Natural killer cell (primary cell): ENCODE measurements at regions not wholly inside any gene's neighbourhood (a gene's known extent, or its start where the extent isn't known, plus 50 kb on each side); places are given as distances from the start of the nearest gene placed in this dataset.

Experiments used
- ATAC-seq, 3 donors: fragments of 150-1000 bp in 2 of 3; fragments of 200-7000 bp in 1 of 3; cut with Tn5 transposase; 1 replicate in 1 of 3; 2 replicates in 2 of 3; pipeline ENCODE4 v1.10.0; 2021; ENCODE audit warnings: mild to moderate bottlenecking in 2 of 3, moderate library complexity in 2 of 3
- DNase-seq, 2 donors: peaks; one replicate each; pipeline versions ENCODE4 v3.0.0 to v3.0.0-alpha.2; 2013 to 2021; ENCODE audit warnings: mixed read lengths in 1 of 2
- H3K27ac ChIP-seq: one replicate; pipeline ENCODE4 v1.5.1; 2013; ENCODE audit warnings: mild to moderate bottlenecking, low read length
- H3K27me3 ChIP-seq: one replicate; pipeline ENCODE4 v1.6.1; 2013; ENCODE audit warnings: low read length; ENCODE audit not compliant: control insufficient read depth, insufficient read depth
- H3K36me3 ChIP-seq: one replicate; pipeline ENCODE4 v1.6.1; 2013; ENCODE audit warnings: low read length; ENCODE audit not compliant: control insufficient read depth, insufficient read depth
- H3K4me1 ChIP-seq: one replicate; pipeline ENCODE4 v1.6.1; 2013; ENCODE audit warnings: low read length; ENCODE audit not compliant: control insufficient read depth, insufficient read depth
- H3K4me3 ChIP-seq: one replicate; pipeline ENCODE4 v1.5.1; 2013; ENCODE audit warnings: low read length
- H3K9me3 ChIP-seq: one replicate; pipeline ENCODE4 v1.6.1; 2013; ENCODE audit warnings: low read length; ENCODE audit not compliant: control insufficient read depth, insufficient read depth
- H3K27ac Mint-ChIP-seq, 2 donors: one replicate each; pipeline ENCODE4 v1.8.0; 2022; ENCODE audit warnings: mild to moderate bottlenecking in 2 of 2, mixed read lengths in 2 of 2, moderate library complexity in 1 of 2
- H3K27me3 Mint-ChIP-seq, 2 donors: one replicate each; pipeline ENCODE4 v1.8.0; 2022; ENCODE audit warnings: low read depth in 2 of 2, mixed read lengths in 2 of 2
- H3K36me3 Mint-ChIP-seq: one replicate; pipeline ENCODE4 v1.8.0; 2022; ENCODE audit warnings: mixed read lengths
- H3K4me1 Mint-ChIP-seq, 2 donors: one replicate each; pipeline ENCODE4 v1.8.0; 2022; ENCODE audit warnings: mixed read lengths in 2 of 2
- H3K4me3 Mint-ChIP-seq: one replicate; pipeline ENCODE4 v1.8.0; 2022; ENCODE audit warnings: mild to moderate bottlenecking, moderate library complexity, mixed read lengths
- H3K9me3 Mint-ChIP-seq, 2 donors: one replicate each; pipeline ENCODE4 v1.8.0; 2022; ENCODE audit warnings: mixed read lengths in 2 of 2
- CTCF ChIP-seq: fragments of 200-600 bp; IDR thresholded peaks from one replicate; pipeline ENCODE4 v1.8.0; 2022; ENCODE audit warnings: antibody characterized with exemption
- WGBS: methylation state at CpG from one replicate; pipeline ENCODE4 v1.1.7; 2013; ENCODE audit warnings: missing lambda C conversion rate; ENCODE audit not compliant: insufficient coverage; 5-methylcytosine and 5-hydroxymethylcytosine counted together
- intact Hi-C: fragments of 100-400 bp; cut with micrococcal nuclease; formaldehyde crosslinking; loops from one replicate; pipeline ENCODE4 v1.14.2; 2022

- Histone ChIP-seq H3K36me3 (no peaks in the 10 kb centered on the region), H3K4me1 (no peaks in the 10 kb centered on the region), H3K27ac (no peak overlapping the region), H3K4me3 (no peak overlapping the region), H3K27me3 (no peaks in the 10 kb centered on the region), H3K9me3 (no peaks in the 10 kb centered on the region)
- no peaks in the 10 kb centered on the region for H3K27me3 Mint-ChIP-seq
- H3K27ac Mint-ChIP-seq: no peak overlapping the region
- H3K4me3 Mint-ChIP-seq: no peak overlapping the region
- intact Hi-C loops: no loop called here
- 81% methylated on average over 3 of the region's 4 CpGs for WGBS
- ATAC-seq (no peak), DNase-seq (no peak)
- TF ChIP-seq CTCF: no peak
- H3K36me3 Mint-ChIP-seq: peaks cover 13% of the 10 kb centered on the region
- H3K9me3 Mint-ChIP-seq: peaks cover 9 to 23% of the 10 kb centered on the region in 2 donors
- no peaks in the 10 kb centered on the region for H3K4me1 Mint-ChIP-seq
Measured at GRCh38 chr6:93968126-93968525, 548.8 kb upstream of the EPHA7 start.

GRCh38 chr6:93964926-93965325 lies 545.6 kb upstream of the EPHA7 start:
- 88% methylated on average over 1 of the region's 1 CpG for WGBS

GRCh38 chr6:93964321-93964720 lies 545.0 kb upstream of the EPHA7 start:
- Histone ChIP-seq H3K4me3 (no peak overlapping the region), H3K27ac (no peak overlapping the region), H3K27me3 (no peaks in the 10 kb centered on the region), H3K36me3 (no peaks in the 10 kb centered on the region), H3K4me1 (no peaks in the 10 kb centered on the region), H3K9me3 (no peaks in the 10 kb centered on the region)
- DNase-seq (no peak), ATAC-seq (no peak)
- Mint-ChIP-seq H3K9me3 (peaks cover 9 to 23% of the 10 kb centered on the region in 2 donors), H3K4me1 (no peaks in the 10 kb centered on the region), H3K36me3 (peaks cover 5% of the 10 kb centered on the region), H3K27ac (no peak overlapping the region), H3K4me3 (no peak overlapping the region), H3K27me3 (no peaks in the 10 kb centered on the region)
- WGBS: 40% methylated on average over 1 of the region's 1 CpG
- TF ChIP-seq CTCF: no peak
- intact Hi-C loops: no loop called here

More at GRCh38 chr6:93964926-93965325, 545.6 kb upstream of the EPHA7 start:
- no peaks in the 10 kb centered on the region for H3K4me1 ChIP-seq
- no peak overlapping the region for H3K4me3 Mint-ChIP-seq
- H3K27ac ChIP-seq: no peak overlapping the region
- H3K36me3 ChIP-seq: no peaks in the 10 kb centered on the region
- intact Hi-C loops: no loop called here
- no peak overlapping the region for H3K27ac Mint-ChIP-seq
- H3K27me3 Mint-ChIP-seq: no peaks in the 10 kb centered on the region
- DNase-seq: no peak
- no peaks in the 10 kb centered on the region for H3K27me3 ChIP-seq
- no peak overlapping the region for H3K4me3 ChIP-seq
- H3K4me1 Mint-ChIP-seq: no peaks in the 10 kb centered on the region
- no peak for ATAC-seq
- H3K9me3 ChIP-seq: no peaks in the 10 kb centered on the region
- H3K9me3 Mint-ChIP-seq: peaks cover 9 to 19% of the 10 kb centered on the region in 2 donors
- TF ChIP-seq CTCF: no peak
- H3K36me3 Mint-ChIP-seq: peaks cover 5% of the 10 kb centered on the region

- H3K4me3 ChIP-seq: no peak overlapping the region
- TF ChIP-seq CTCF: no peak
- no peak overlapping the region for H3K27ac ChIP-seq
- H3K36me3 ChIP-seq: no peaks in the 10 kb centered on the region
- ATAC-seq (no peak), DNase-seq (no peak)
- Mint-ChIP-seq H3K27ac (no peak overlapping the region), H3K4me3 (no peak overlapping the region), H3K27me3 (no peaks in the 10 kb centered on the region), H3K4me1 (no peaks in the 10 kb centered on the region), H3K36me3 (no peaks in the 10 kb centered on the region), H3K9me3 (peaks cover 9 to 15% of the 10 kb centered on the region in 2 donors)
- no peaks in the 10 kb centered on the region for H3K4me1 ChIP-seq
- intact Hi-C loops: no loop called here
- 42% methylated on average over 1 of the region's 1 CpG for WGBS
- H3K9me3 ChIP-seq: no peaks in the 10 kb centered on the region
- no peaks in the 10 kb centered on the region for H3K27me3 ChIP-seq
Measured at GRCh38 chr6:93962566-93962965, 543.2 kb upstream of the EPHA7 start.
